ENCODE measurements at regions not wholly inside any gene's neighbourhood (a gene's known extent, or its start where the extent isn't known, plus 50 kb on each side); places are given as distances from the start of the nearest gene placed in this dataset.
A peak's percentile ranks its signal among the peaks of the same experiment; 100 is the strongest.

DNA sequence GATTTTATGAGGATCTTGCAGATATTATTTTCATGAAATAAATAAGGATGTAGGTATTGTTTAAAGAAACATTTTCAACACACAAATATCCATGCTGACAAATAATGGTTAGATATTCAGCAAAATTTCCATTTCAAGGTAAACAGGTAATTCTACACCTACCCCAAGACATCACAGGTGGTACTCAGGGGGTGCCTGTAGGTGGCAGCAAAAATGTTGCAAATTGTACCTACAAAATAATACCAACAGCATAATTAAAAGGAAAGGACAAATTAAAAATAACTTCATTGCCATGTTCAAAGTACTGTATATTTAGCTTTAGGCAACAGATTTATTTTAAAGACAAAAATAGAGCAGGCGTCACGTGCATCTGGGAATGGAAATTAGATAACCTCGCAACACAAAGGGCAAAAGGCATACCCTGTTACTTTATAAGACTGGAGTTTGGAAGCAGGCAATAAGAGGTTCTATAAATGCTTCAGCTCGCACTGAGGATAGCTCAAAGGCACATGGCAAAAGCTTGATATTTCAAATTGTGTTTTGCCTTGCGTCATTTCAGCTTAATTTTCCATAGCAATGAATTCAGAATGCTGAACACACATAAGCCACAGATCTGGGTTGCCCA is 630.5 kb downstream of the TDRD15 start:
- H2AFZ ChIP-seq (ENCODE audit: low read length): no peak overlapping the region
- peak in 1 of 2 donors; percentile 37 for DNase-seq (ENCODE audit: low read depth in 2 of 2)
- no peak overlapping the region for H3K9ac ChIP-seq (ENCODE audit: insufficient read depth, low read length)
- no peak overlapping the region for H3K27ac ChIP-seq (ENCODE audit: insufficient read depth, low read length)
- H3K4me2 ChIP-seq (ENCODE audit: extremely low read depth, insufficient read depth, low read length): no peak overlapping the region
- no peaks in the 10 kb centered on the region for H3K79me2 ChIP-seq (ENCODE audit: control insufficient read depth, insufficient read depth, low read length)
- no peaks in the 10 kb centered on the region for H3K27me3 ChIP-seq (ENCODE audit: control insufficient read depth, insufficient read depth, low read length)
- H3K4me1 ChIP-seq (ENCODE audit: control insufficient read depth, extremely low read depth, insufficient read depth, low read length): no peaks in the 10 kb centered on the region
- no peak overlapping the region for H3K4me3 ChIP-seq (replicated peaks in 1 of 4; ENCODE audit: control extremely low read depth in 1 of 4, insufficient read depth in 1 of 4, low read depth in 3 of 4, low read length in 4 of 4)
- TF ChIP-seq CTCF (conservative IDR thresholded peaks at IDR 0.05 in 1 of 2, IDR thresholded peaks at IDR 0.05 in 1 of 2; ENCODE audit: low read depth in 1 of 2, low read length in 2 of 2): peak; percentile 34 to 59
- no peak for TF ChIP-seq EZH2 (IDR thresholded peaks at IDR 0.05; ENCODE audit: low read length, missing control alignments)
- H3K9me3 ChIP-seq (ENCODE audit: control insufficient read depth, insufficient read depth, low read depth, low read length): no peaks in the 10 kb centered on the region
- no peaks in the 10 kb centered on the region for H3K36me3 ChIP-seq (ENCODE audit: control insufficient read depth, insufficient read depth, low read length)
- no peaks in the 10 kb centered on the region for H4K20me1 ChIP-seq (ENCODE audit: control insufficient read depth, extremely low read depth, insufficient read depth, low read length)

- H3K79me2 ChIP-seq (ENCODE audit: control insufficient read depth, insufficient read depth, low read length): no peaks in the 10 kb centered on the region
- DNase-seq (ENCODE audit: low read depth in 2 of 2): no peak
- H3K4me3 ChIP-seq (replicated peaks in 1 of 4; ENCODE audit: control extremely low read depth in 1 of 4, insufficient read depth in 1 of 4, low read depth in 3 of 4, low read length in 4 of 4): no peak overlapping the region
- no peaks in the 10 kb centered on the region for H3K36me3 ChIP-seq (ENCODE audit: control insufficient read depth, insufficient read depth, low read length)
- no peak overlapping the region for H3K9ac ChIP-seq (ENCODE audit: insufficient read depth, low read length)
- TF ChIP-seq EZH2 (IDR thresholded peaks at IDR 0.05; ENCODE audit: low read length, missing control alignments) (no peak), CTCF (conservative IDR thresholded peaks at IDR 0.05 in 1 of 2, IDR thresholded peaks at IDR 0.05 in 1 of 2; ENCODE audit: low read depth in 1 of 2, low read length in 2 of 2) (no peak)
- no peaks in the 10 kb centered on the region for H4K20me1 ChIP-seq (ENCODE audit: control insufficient read depth, extremely low read depth, insufficient read depth, low read length)
- H3K9me3 ChIP-seq (ENCODE audit: control insufficient read depth, insufficient read depth, low read depth, low read length): no peaks in the 10 kb centered on the region
- H3K4me2 ChIP-seq (ENCODE audit: extremely low read depth, insufficient read depth, low read length): no peak overlapping the region
- no peak overlapping the region for H2AFZ ChIP-seq (ENCODE audit: low read length)
- H3K27me3 ChIP-seq (ENCODE audit: control insufficient read depth, insufficient read depth, low read length): no peaks in the 10 kb centered on the region
- no peak overlapping the region for H3K27ac ChIP-seq (ENCODE audit: insufficient read depth, low read length)
- no peaks in the 10 kb centered on the region for H3K4me1 ChIP-seq (ENCODE audit: control insufficient read depth, extremely low read depth, insufficient read depth, low read length)
Observed at GRCh38 chr2:21757805-21758430, 634.1 kb downstream of the TDRD15 start.

- no peak for DNase-seq (ENCODE audit: low read depth in 2 of 2)
- H3K4me1 ChIP-seq (ENCODE audit: control insufficient read depth, extremely low read depth, insufficient read depth, low read length): no peaks in the 10 kb centered on the region
- no peak overlapping the region for H3K9ac ChIP-seq (ENCODE audit: insufficient read depth, low read length)
- no peaks in the 10 kb centered on the region for H3K27me3 ChIP-seq (ENCODE audit: control insufficient read depth, insufficient read depth, low read length)
- no peak overlapping the region for H3K4me3 ChIP-seq (replicated peaks in 1 of 4; ENCODE audit: control extremely low read depth in 1 of 4, insufficient read depth in 1 of 4, low read depth in 3 of 4, low read length in 4 of 4)
- TF ChIP-seq EZH2 (IDR thresholded peaks at IDR 0.05; ENCODE audit: low read length, missing control alignments): no peak
- no peak for TF ChIP-seq CTCF (conservative IDR thresholded peaks at IDR 0.05 in 1 of 2, IDR thresholded peaks at IDR 0.05 in 1 of 2; ENCODE audit: low read depth in 1 of 2, low read length in 2 of 2)
- H3K27ac ChIP-seq (ENCODE audit: insufficient read depth, low read length): no peak overlapping the region
- H3K9me3 ChIP-seq (ENCODE audit: control insufficient read depth, insufficient read depth, low read depth, low read length): no peaks in the 10 kb centered on the region
- H3K79me2 ChIP-seq (ENCODE audit: control insufficient read depth, insufficient read depth, low read length): no peaks in the 10 kb centered on the region
- no peaks in the 10 kb centered on the region for H4K20me1 ChIP-seq (ENCODE audit: control insufficient read depth, extremely low read depth, insufficient read depth, low read length)
- no peak overlapping the region for H3K4me2 ChIP-seq (ENCODE audit: extremely low read depth, insufficient read depth, low read length)
- H2AFZ ChIP-seq (ENCODE audit: low read length): no peak overlapping the region
- H3K36me3 ChIP-seq (ENCODE audit: control insufficient read depth, insufficient read depth, low read length): no peaks in the 10 kb centered on the region
Observed at GRCh38 chr2:21759819-21760218, 636.1 kb downstream of the TDRD15 start.
